Gastroesophageal sphincter (tissue), 3 donors: ENCODE measurements at regions not wholly inside any gene's neighbourhood (a gene's known extent, or its start where the extent isn't known, plus 50 kb on each side); places are given as distances from the start of the nearest gene placed in this dataset.

Source experiments
- EP300 ChIP-seq: sonication (generic); formaldehyde crosslinking; IDR thresholded peaks from one replicate; pipeline ENCODE4 v1.6.1; 2017; ENCODE audit warnings: antibody characterized with exemption, mild to moderate bottlenecking
- POLR2A ChIP-seq, 2 donors: fragments of 450-650 bp; IDR thresholded peaks; one replicate each; pipeline ENCODE4 v1.6.1; 2017; ENCODE audit warnings: antibody characterized with exemption in 2 of 2, mild to moderate bottlenecking in 2 of 2, moderate library complexity in 1 of 2
- TF ChIP-seq, protein P1 (sequence below), 4 experiments: fragments of 200-600 bp in 2 of 4; fragments of 450-650 bp in 2 of 4; sonication (generic) in 1 of 4; IDR thresholded peaks; one replicate each; pipeline ENCODE4 v1.5.1; 2017 to 2019; ENCODE audit warnings: antibody characterized with exemption in 4 of 4, mild to moderate bottlenecking in 2 of 4, moderate library complexity in 2 of 4

DNA sequence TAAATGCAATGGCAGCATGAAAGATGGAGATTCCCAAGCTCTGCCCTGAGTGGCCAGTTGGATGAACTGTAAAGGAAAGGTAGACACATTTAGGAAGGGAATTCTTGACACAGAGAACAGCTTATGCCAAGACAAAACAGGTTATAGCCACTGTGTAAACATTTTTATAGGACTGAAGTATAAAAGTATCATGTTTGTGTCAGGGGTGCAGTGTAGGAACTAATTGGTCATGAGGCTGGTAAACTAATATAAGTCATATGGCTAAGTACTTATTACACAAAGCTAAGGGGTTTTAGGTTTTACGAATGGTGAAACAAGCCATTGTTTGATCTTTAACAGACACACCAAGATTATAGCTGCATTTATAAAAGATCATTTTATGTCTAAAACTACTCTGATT lies 207.7 kb upstream of the SLC16A7 start:
- TF ChIP-seq POLR2A (IDR thresholded peaks at IDR 0.05), result no peak
- no peak for TF ChIP-seq EP300
- TF ChIP-seq, protein P1, sequence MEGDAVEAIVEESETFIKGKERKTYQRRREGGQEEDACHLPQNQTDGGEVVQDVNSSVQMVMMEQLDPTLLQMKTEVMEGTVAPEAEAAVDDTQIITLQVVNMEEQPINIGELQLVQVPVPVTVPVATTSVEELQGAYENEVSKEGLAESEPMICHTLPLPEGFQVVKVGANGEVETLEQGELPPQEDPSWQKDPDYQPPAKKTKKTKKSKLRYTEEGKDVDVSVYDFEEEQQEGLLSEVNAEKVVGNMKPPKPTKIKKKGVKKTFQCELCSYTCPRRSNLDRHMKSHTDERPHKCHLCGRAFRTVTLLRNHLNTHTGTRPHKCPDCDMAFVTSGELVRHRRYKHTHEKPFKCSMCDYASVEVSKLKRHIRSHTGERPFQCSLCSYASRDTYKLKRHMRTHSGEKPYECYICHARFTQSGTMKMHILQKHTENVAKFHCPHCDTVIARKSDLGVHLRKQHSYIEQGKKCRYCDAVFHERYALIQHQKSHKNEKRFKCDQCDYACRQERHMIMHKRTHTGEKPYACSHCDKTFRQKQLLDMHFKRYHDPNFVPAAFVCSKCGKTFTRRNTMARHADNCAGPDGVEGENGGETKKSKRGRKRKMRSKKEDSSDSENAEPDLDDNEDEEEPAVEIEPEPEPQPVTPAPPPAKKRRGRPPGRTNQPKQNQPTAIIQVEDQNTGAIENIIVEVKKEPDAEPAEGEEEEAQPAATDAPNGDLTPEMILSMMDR (IDR thresholded peaks at IDR 0.05), result no peak
